HUES48 (cell line): ENCODE measurements at regions not wholly inside any gene's neighbourhood (a gene's known extent, or its start where the extent isn't known, plus 50 kb on each side); places are given as distances from the start of the nearest gene placed in this dataset.

Source experiments
- H3K27ac ChIP-seq: one replicate; pipeline ENCODE4 v1.7.0; 2013; ENCODE audit warnings: low read depth, low read length, inconsistent platforms
- H3K27me3 ChIP-seq: 2 replicates; pipeline ENCODE4 v1.6.1; 2013; ENCODE audit warnings: mild to moderate bottlenecking, low read length; ENCODE audit not compliant: control insufficient read depth, insufficient read depth
- H3K36me3 ChIP-seq: 2 replicates; pipeline ENCODE4 v1.6.1; 2013; ENCODE audit warnings: low read length; ENCODE audit not compliant: control insufficient read depth, insufficient read depth
- H3K4me1 ChIP-seq: 2 replicates; pipeline ENCODE4 v1.6.1; 2013; ENCODE audit warnings: mild to moderate bottlenecking, low read length; ENCODE audit not compliant: control insufficient read depth, insufficient read depth
- H3K4me3 ChIP-seq: 2 replicates; pipeline ENCODE4 v1.5.1; 2013; ENCODE audit warnings: mild to moderate bottlenecking, low read depth, low read length
- H3K9ac ChIP-seq: 2 replicates; pipeline ENCODE4 v1.6.1; 2013; ENCODE audit warnings: mild to moderate bottlenecking, low read depth, low read length, moderate library complexity
- H3K9me3 ChIP-seq: 2 replicates; pipeline ENCODE4 v1.6.1; 2013; ENCODE audit warnings: low read length; ENCODE audit not compliant: control insufficient read depth, insufficient read depth

DNA sequence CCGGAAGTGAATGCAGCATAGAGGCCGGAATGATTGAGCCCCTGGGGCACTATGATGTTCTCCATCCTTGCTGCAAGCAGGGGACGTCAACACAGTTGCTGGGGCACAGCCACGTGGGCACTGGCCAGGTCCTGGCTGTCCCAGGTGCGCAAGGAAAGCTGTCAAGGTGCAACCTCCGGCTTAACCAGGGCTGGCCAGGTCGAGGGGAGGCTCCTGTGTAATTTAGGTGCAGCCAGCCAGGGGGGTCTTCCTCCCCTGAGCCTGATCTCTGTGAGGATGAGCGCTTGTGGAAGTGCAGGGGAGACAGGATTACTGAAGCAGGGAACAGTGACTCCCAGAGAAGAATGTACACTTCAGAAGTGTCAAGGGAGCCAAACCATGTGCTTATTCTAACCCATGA, 852.8 kb upstream of the TMEM132C start:
- no peak overlapping the region for H3K27ac ChIP-seq
- no peaks in the 10 kb centered on the region for H3K36me3 ChIP-seq
- H3K9me3 ChIP-seq: no peaks in the 10 kb centered on the region
- H3K4me1 ChIP-seq: peaks cover 14% of the 10 kb centered on the region
- H3K9ac ChIP-seq: no peak overlapping the region
- no peak overlapping the region for H3K4me3 ChIP-seq
- H3K27me3 ChIP-seq: no peaks in the 10 kb centered on the region

DNA sequence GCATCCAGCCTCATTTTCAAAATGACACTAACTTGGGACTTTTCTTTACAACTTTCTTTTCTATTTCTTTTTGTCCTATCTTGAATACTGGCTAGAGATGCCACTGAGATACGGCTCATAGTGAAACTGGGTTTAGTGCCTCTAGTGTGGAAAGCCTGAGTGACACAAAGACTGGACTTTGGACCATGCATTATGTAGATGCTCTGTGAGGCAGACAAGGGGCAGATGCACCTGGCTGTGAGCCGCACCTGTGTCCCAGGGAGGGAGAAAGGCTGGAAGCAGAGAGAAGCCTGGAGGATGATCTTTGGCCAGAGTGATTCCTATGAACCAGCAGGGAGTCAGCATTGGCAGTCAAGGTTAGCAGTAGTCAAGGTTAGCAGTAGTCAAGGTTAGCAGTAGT, 852.3 kb upstream of the TMEM132C start:
- no peak overlapping the region for H3K9ac ChIP-seq
- no peaks in the 10 kb centered on the region for H3K36me3 ChIP-seq
- H3K27ac ChIP-seq: no peak overlapping the region
- H3K9me3 ChIP-seq: no peaks in the 10 kb centered on the region
- peaks cover 14% of the 10 kb centered on the region for H3K4me1 ChIP-seq
- no peak overlapping the region for H3K4me3 ChIP-seq
- no peaks in the 10 kb centered on the region for H3K27me3 ChIP-seq

DNA sequence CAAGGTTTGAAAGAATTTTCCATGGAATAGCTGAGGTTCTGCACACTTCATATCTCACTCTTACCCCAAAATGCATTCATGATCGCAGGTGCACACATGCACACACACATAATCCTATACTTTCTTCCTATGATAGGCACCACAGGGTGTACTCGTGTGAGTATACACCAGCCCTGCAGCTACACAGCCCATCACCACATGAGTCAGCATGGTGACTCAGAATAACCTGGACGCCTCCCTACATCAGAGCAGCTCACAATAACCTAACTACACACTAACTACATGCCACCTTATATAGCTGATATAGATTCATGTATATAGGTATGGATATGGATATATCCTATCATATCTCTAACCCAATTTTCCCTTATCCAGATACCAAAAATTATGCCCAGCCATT, 850.2 kb upstream of the TMEM132C start:
- H3K9ac ChIP-seq: no peak overlapping the region
- no peaks in the 10 kb centered on the region for H3K27me3 ChIP-seq
- H3K36me3 ChIP-seq: no peaks in the 10 kb centered on the region
- H3K27ac ChIP-seq: no peak overlapping the region
- H3K9me3 ChIP-seq: no peaks in the 10 kb centered on the region
- no peak overlapping the region for H3K4me3 ChIP-seq
- H3K4me1 ChIP-seq: peaks cover 14% of the 10 kb centered on the region

DNA sequence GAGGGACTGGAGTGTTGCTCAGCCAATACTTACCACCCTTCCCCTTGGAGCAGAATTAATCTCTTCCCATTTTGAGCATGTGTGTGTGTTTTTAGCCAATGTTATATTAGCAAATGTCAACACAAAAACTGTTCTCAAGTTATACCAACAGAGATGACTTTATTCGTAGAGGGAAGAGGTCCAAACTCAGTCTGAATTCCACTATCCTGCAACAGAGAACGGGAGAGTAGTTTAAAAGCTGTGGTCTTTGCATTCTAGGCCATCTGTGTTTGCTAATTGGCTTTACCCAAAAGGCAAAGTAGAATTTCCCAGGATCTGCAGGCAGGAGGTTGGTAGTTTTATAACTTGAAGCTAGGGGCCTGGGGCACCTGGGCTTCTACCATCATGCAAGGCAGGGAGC, 847.9 kb upstream of the TMEM132C start:
- no peaks in the 10 kb centered on the region for H3K36me3 ChIP-seq
- H3K4me3 ChIP-seq: no peak overlapping the region
- peaks cover 14% of the 10 kb centered on the region for H3K4me1 ChIP-seq
- H3K9ac ChIP-seq: no peak overlapping the region
- no peak overlapping the region for H3K27ac ChIP-seq
- no peaks in the 10 kb centered on the region for H3K27me3 ChIP-seq
- no peaks in the 10 kb centered on the region for H3K9me3 ChIP-seq

DNA sequence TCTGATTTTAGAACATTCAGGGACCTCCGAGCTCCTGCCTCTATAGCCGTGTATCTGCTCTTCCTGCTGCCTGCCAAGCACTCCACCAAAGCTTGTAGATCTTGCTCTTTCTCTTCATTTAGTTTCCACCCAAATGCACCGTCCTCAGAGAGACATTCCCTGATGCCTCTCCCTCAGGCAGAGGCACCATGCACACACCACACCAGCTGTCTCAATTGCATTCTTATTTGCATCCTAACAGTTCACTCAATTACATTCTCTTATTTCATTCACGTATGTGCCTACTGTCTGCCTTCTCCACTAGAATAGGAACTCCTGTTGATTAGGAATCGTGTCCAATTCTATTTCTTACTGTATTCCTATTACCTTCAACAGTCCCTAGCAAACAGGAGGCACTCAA, 845.4 kb upstream of the TMEM132C start:
- H3K36me3 ChIP-seq: no peaks in the 10 kb centered on the region
- H3K4me3 ChIP-seq: no peak overlapping the region
- no peaks in the 10 kb centered on the region for H3K9me3 ChIP-seq

DNA sequence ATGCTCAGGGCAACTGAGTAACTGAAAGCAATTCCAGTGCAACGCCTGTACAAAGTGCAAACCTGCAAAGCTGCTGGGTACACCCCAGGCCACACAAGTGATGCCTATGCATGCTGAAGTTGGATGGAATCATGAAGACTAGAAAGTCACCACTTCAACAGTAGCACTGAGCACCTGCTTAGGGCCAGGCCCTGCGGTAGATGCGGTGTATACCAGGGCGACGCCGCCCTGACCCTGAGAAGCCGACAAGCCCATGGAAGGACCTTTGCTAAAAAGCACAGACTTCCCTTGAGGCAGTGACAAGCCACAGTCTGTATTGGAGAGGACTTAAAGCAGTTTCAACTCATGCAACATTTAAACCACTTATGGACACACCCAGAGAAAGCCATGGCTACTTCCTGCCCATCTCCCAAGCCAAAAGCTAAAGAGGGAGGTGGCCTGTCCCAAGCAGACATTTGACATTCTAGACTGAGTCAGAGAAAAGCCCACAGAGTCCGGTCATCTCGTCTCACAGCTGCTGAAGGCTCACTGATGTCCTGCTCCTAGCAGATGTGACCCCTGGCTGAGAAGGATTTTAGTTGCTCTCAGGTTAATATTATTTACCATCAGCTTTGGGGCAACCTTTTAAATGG, 843.9 kb upstream of the TMEM132C start:
- Histone ChIP-seq H3K27ac (no peak overlapping the region), H3K9me3 (no peaks in the 10 kb centered on the region), H3K9ac (no peak overlapping the region), H3K36me3 (no peaks in the 10 kb centered on the region), H3K4me1 (no peaks in the 10 kb centered on the region), H3K4me3 (no peak overlapping the region), H3K27me3 (no peaks in the 10 kb centered on the region)

More for the DNA sequence above, 845.4 kb upstream of the TMEM132C start:
- Histone ChIP-seq H3K4me1 (no peaks in the 10 kb centered on the region), H3K9ac (no peak overlapping the region), H3K27me3 (no peaks in the 10 kb centered on the region), H3K27ac (no peak overlapping the region)

DNA sequence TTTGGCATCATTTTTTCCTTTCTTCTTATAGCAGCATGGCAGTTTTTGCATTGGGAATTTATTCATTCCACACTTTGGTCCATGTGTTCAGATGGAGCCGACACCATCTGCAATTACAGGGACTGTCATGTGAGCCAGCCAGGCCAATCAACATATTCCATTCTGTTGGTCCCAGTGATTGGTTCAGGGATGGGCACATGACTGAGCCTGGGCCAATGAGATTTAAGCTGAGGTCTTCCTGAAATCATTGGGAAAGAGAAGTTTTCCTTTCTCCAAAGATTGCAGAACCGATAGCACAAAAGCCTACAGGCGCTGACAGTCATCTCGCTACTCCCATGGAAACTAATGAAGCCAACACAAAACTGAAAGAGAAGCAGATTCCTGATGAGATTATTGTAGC, 841.5 kb upstream of the TMEM132C start:
- H3K4me1 ChIP-seq: no peaks in the 10 kb centered on the region
- H3K27me3 ChIP-seq: no peaks in the 10 kb centered on the region
- no peaks in the 10 kb centered on the region for H3K9me3 ChIP-seq
- H3K4me3 ChIP-seq: no peak overlapping the region
- no peak overlapping the region for H3K9ac ChIP-seq
- H3K36me3 ChIP-seq: no peaks in the 10 kb centered on the region
- H3K27ac ChIP-seq: no peak overlapping the region

DNA sequence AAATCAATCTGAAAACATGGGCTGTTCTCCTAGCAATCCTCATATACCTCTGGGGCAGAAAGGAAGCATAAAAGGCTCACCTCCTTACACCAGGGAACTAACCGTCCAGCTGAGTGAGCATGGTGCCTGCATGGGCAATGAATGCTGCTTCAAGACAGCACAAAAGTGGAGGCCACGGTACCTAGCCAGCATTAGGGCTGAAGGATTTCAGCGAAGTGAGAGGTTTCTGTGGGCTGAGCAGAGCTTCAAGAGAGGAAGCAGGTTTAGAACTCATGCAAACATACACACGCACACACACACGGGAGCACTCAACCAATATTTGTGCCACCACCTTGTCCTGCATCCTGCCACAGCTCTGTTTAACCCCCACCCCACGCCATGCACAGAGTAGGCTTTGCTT, 838.5 kb upstream of the TMEM132C start:
- Histone ChIP-seq H3K27me3 (no peaks in the 10 kb centered on the region), H3K36me3 (no peaks in the 10 kb centered on the region), H3K27ac (no peak overlapping the region), H3K4me1 (no peaks in the 10 kb centered on the region), H3K9ac (no peak overlapping the region), H3K9me3 (no peaks in the 10 kb centered on the region), H3K4me3 (no peak overlapping the region)

DNA sequence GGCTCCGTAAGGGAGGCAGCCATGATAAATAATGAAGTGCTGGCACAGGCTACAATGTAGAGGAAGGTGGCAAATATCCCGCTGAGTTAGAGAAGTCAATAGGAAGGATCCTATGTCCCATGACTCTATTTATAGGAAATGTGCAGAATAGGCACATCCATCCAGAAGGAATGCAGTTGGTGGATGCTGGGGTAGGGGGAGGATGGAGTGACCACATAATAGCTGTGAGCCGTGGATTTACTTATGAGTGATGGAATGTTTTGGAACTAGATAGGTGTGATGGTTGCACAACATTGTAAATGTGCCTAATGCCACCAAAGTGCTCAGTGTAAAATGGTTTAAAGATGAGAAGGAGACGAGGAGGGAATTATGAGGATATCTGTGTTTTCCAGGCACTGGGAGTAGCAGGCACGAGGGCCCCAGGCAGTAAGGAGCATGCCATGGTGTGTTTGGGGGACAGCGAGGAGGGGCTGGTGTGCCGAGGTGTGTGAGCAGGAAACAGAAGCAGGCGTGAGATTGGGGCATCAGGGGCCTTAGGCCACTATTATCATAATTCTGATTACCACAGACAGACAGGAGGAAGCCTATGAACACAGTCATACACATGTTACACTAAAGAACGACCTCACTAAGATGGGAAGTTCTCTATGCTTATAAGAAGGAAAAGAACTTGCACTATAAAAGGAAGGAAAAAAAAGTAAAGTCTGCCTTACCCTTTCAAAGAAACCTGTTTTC, 837.3 kb upstream of the TMEM132C start:
- H3K4me3 ChIP-seq: no peak overlapping the region

DNA sequence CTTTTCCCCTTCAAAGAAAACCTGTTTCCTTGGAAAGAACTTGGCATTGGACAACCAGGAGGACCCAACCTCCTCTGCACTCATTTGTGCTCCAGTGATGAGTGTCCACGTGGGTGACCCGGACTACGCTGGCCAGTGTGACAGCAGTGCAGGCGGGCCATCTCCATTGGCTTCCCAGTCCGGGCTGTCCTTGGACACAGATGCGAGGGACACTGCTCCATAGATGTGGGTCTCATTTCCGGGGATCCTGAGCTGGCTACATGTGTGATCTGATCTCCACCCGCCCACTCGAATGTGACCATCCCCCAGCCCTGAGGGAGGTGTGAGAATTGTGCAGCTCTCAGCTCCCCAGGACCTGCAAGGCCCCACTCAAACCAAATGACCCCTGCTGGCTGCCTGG, 836.6 kb upstream of the TMEM132C start:
- H3K4me1 ChIP-seq: no peaks in the 10 kb centered on the region
- H3K4me3 ChIP-seq: no peak overlapping the region
- no peaks in the 10 kb centered on the region for H3K9me3 ChIP-seq
- no peak overlapping the region for H3K27ac ChIP-seq
- H3K27me3 ChIP-seq: no peaks in the 10 kb centered on the region
- no peak overlapping the region for H3K9ac ChIP-seq
- H3K36me3 ChIP-seq: no peaks in the 10 kb centered on the region

More for the DNA sequence above, 837.3 kb upstream of the TMEM132C start:
- Histone ChIP-seq H3K27me3 (no peaks in the 10 kb centered on the region), H3K27ac (no peak overlapping the region), H3K4me1 (no peaks in the 10 kb centered on the region), H3K9ac (no peak overlapping the region), H3K9me3 (no peaks in the 10 kb centered on the region), H3K36me3 (no peaks in the 10 kb centered on the region)

DNA sequence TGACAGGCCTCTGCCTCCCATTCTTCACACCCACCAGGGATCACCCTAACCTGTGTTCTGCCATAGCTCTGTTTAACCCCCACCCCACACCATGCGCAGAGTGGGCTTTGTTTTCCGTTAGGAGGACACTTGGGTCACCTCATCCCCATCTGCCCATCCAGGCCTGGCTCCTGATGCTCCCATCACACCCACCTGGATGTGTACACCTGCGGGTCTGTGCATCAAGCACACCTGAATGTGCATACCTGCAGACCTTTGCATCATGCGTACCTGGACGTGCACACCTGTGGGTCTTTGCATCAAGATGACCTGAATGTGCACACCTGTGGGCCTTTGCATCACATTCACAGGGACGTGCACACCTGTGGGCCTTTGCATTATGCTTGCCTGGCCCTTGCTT, 835.8 kb upstream of the TMEM132C start:
- Histone ChIP-seq H3K4me3 (no peak overlapping the region), H3K27ac (no peak overlapping the region), H3K9ac (no peak overlapping the region), H3K27me3 (no peaks in the 10 kb centered on the region), H3K36me3 (no peaks in the 10 kb centered on the region), H3K4me1 (no peaks in the 10 kb centered on the region), H3K9me3 (no peaks in the 10 kb centered on the region)
